ENCODE measurements at regions not wholly inside any gene's neighbourhood (a gene's known extent, or its start where the extent isn't known, plus 50 kb on each side); places are given as distances from the start of the nearest gene placed in this dataset.
"Not testable (repeated sequence)": the region's sequence is repeated elsewhere in the genome, so short reads cannot be mapped to it uniquely, and the experiment has no call there.

DNA sequence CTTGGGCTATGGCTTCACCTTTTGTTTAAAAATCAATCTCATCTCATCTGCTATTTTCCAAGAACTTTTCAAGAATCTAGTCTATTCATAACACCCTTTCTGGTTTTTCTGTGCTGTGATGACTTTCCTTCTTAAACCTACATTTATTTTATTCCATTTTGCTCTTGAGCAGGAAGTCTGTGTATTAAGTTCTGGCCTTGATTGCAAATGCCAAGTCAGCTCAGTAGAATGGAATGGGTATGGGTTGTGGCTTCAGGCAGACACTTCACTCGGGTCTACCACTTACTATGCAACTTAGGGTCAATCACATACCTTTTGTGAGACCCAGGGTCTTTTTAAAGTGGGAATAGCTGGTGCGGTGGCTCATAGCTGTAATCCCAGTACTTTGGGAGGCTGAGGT lies 522.3 kb downstream of the TRIML1 start:
- no peak for DNase-seq (ENCODE audit: low read depth)

GRCh38 chr4:188663369-188663768 lies 524.1 kb downstream of the TRIML1 start:
- DNase-seq (ENCODE audit: low read depth) = no peak

DNA sequence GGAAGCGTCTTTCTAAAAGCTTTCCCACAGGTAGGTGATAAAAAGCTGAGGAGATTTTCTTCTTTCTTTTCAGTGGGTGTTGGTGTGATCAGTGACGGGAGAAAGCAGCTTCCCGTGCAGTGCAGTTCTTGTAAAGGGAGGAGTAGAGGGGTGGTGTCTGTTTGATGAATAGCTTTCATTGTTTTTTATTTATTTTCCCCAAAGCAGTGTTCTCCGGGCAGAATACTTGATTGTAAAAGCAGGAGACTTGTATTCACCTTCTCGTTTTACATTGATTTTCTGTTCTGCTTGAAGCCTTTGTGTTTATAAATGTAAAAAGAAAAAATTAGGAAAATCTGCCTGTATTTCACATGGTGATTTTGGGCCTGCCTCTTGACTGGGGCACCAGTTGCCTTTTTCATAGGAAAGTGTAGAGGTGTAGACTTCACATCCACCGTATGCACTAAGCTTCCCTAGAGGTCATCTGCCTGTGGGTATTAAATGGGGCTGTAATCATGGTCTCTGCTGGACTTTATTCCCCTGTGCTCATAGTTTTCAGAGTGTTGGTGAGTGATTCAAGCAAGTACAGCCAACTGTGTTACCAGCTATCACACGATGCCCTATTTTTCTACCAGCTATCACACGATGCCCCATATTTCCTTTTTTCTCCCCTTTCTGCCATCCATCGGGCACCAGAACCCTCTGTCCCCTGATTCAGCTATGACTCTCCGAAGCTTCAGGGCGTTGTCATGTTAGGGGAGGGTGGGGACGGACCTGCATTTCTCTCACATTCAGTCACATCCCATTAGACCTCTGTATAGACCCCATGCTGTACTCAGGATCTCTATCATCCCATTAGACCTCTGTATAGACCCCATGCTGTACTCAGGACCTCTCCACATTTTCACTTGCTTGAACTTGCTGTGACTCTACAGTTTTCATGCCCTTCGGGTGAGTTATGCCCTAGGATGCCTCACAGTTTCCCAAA lies 526.5 kb downstream of the TRIML1 start:
- no peak for DNase-seq (ENCODE audit: low read depth)

- DNase-seq (ENCODE audit: low read depth) = not testable (repeated sequence)
Measured at GRCh38 chr4:188678691-188679090, 539.5 kb downstream of the TRIML1 start.

- no peak for DNase-seq (ENCODE audit: low read depth)
Measured at GRCh38 chr4:188680004-188680666, 540.9 kb downstream of the TRIML1 start.

DNA sequence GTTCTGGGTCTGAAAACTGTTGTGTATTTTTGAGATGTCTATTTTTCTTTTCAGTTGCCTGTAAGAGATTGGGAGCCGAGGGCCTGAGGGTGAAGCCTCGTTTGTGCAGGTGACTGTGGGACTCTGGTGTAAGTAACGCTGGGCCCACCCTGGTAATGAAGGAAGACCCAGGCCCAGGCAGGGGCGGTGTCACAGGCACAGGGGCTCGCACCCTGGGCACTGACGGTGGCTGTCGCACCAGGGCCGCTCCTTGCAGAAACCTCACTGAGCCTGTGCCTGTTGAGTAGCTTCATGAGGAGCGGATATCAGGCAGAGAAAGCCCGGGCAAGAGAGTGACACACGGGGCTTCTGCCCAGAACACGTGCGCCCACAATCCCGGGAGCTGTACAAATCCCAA lies 541.4 kb downstream of the TRIML1 start:
- no peak for DNase-seq (ENCODE audit: low read depth)

- DNase-seq (ENCODE audit: low read depth) = no peak
Measured at GRCh38 chr4:188682321-188682720, 543.1 kb downstream of the TRIML1 start.

GRCh38 chr4:188683571-188683970 lies 544.3 kb downstream of the TRIML1 start:
- DNase-seq (ENCODE audit: low read depth) = no peak

DNA sequence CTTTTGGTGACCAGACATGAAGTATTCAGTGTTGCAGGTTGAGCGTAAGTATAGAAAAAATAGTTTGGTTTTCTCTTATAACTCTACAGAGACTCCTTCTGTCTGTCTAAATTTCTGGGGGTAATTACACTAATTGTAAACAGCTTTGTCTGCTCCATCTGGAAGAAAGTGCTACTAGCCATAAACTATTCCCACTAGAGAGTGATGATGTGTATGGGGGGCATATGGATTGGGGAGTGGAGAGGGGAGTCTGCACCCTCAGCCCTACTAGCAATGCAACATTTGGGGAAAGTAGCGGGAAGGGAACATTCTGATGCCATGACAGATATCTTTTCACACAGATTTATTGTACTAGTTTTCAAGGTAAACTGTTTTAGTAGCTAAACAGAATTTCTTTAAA lies 549.7 kb downstream of the TRIML1 start:
- DNase-seq (ENCODE audit: low read depth) = no peak

DNA sequence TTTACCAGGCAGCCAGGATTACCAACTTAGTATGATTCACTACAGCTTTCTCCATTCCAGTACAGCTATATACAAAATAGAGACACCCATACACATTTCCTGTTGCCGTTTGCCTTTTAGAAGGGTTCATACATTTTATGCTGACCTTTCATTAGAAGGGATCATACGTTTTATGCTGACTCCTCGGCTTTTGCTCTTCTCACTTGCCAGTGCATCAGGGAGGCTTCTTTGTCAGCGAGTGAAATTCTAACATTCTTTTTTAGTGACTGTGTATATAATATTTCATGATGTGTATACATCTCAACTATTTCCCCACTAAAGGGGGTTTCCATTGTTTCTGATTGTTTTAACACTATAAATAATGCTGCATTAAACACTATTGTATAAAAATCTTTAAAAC lies 552.6 kb downstream of the TRIML1 start:
- DNase-seq (ENCODE audit: low read depth) = no peak

DNA sequence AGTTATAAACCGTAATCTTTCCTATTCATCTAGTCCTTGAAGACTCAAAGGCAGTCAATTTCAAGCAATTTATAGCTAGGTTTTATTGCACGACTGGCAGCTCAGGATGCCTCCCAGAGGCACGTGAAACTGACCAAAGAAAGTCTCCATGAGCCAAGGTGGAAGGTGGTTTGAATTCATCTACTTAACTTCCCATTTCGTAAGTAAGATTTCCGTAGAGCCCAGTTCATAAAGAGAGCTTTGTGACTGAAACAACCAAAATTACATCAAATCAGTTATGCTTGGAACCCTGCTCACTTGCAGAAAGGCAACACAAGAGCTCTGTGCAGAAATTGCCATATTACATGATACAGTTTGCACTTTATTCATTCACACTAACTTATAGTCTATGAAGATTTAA lies 556.0 kb downstream of the TRIML1 start:
- no peak for DNase-seq (ENCODE audit: low read depth)

GRCh38 chr4:188697243-188697642 lies 558.0 kb downstream of the TRIML1 start:
- DNase-seq (ENCODE audit: low read depth) = no peak

DNA sequence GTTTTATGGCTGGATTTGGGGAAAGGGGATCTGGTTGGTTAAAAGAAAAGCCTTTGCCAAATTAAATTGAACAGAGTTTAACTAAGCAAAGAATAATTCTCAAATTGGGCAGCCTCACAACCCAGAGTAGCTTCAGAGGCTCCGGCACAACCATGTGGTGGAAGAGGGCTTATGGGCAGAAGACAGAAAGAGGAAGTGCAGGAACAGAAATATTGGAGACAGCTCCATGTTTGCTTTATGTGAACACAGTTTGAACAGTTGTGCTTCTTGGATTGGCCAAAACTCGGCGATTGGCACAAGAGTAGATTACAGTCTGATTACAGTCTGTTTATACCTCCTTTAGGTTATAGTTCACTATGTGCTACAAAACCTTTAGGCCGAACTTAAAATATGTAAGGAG lies 562.7 kb downstream of the TRIML1 start:
- no peak for DNase-seq (ENCODE audit: low read depth)

GRCh38 chr4:188704288-188704687 lies 565.0 kb downstream of the TRIML1 start:
- DNase-seq (ENCODE audit: low read depth) = no peak

- no peak for DNase-seq (ENCODE audit: low read depth)
Measured at GRCh38 chr4:188707036-188707435, 567.8 kb downstream of the TRIML1 start.

DNA sequence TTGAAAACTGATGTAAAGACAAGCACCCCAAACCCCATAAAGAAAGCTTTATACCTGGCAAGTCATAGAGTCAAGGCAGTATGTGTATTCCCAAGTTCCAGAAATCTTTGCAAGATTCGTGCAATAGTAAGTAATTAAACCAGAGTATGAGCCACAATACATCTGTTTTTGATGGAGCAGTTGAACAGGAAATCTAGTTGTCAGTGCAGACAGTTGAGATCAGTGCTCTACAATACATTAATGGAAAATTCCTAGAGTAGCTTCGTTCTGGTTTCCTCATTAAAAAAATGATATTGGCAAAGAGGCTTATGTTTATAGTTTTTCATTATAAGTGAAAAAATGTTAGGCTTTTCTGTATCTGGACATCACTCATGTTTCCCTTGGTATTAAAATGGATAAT lies 575.3 kb downstream of the TRIML1 start:
- DNase-seq (ENCODE audit: low read depth) = no peak

DNA sequence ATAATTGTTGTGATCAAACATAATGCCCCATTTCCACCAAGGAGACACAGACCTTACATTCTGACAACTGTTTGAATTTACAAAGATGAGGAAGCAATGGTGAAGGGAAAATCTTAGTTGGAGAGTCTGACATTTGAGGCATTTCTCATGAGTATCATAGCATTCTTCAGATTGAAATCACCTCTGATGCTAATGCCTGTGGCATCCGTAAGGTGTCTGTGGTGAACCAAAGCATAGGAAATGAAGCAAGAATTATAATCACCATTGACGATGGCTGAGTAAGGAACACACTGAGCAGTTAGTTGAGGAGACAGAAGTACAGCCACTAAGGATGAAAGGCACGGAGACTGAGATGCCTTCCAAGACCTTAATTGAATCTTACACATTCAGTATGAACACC lies 575.7 kb downstream of the TRIML1 start:
- DNase-seq (ENCODE audit: low read depth) = no peak

DNA sequence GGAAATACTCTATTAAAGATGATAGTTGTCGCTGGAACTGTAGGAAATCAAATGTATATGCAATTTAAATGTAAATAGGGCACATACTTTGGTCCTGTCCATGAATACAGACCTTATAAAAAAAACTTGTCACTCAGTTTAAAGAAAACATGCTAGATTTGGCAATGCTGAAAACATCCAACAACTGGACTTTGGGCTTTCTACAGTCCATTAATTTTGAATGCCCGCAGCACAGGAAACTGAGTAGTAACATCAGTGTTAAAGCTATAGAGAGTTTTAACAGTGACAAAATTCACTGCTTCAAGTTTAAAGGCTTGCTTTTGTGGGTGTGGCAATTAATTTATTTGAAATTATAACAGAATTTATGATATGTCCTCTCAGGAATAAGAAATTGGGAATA lies 578.4 kb downstream of the TRIML1 start:
- no peak for DNase-seq (ENCODE audit: low read depth)

DNA sequence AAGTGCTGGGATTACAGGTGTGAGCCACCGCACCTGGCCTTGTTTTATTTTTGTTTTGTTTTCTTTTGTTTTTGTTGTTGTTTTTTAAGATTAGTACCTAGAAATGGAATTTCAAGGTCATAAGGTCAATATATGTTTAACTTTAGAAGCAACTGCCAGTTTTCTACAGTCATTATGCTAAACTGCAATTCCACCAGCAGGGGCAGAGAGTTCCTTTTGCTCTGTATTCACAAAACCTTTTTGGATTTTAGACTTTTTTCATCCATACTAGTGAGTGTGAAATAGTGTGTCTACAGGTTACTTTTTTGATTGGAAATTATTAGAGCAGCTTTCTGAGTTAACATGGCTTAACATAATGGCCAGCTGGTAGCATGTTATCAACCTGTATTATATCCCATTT lies 580.6 kb downstream of the TRIML1 start:
- DNase-seq (ENCODE audit: low read depth) = no peak

DNA sequence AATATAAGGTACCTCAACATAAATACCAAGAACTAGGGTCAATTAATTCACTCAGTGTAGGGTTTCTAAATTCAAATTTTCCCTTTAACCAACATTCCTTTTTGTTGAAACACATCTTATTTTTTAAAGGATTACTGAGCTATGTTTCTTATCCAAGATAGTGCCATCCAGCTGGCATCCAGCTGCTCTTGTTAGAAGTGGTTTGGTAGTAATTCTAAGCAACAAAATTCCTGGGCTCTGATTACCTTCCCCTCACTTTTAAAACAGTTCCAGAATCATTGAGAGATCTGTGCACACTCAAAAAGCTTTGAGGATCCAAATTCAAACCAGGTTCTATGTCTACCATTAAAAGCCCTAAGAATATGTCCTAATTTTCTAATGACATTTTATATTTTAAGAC lies 583.7 kb downstream of the TRIML1 start:
- DNase-seq (ENCODE audit: low read depth) = no peak

- no peak for DNase-seq (ENCODE audit: low read depth)
Measured at GRCh38 chr4:188727746-188728145, 588.5 kb downstream of the TRIML1 start.

GRCh38 chr4:188728359-188728758 lies 589.1 kb downstream of the TRIML1 start:
- no peak for DNase-seq (ENCODE audit: low read depth)

DNA sequence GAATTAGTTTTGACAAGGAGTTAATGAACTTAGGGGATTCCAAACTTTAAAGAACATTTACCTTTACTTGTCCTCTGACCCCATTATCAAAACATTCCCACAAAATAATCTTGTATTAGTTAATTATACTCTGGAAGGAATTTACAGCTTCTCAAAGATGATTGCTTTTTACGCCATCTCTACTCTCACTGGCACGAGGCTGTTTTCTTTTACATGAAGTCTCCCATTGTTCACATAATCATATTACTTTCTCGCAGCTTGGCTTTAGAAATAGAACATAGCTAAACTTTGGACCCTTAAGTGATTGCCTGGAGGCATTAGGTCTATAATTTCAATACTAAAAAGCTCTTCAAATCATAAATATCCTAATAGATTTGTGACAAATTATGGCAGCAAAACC lies 592.9 kb downstream of the TRIML1 start:
- no peak for DNase-seq (ENCODE audit: low read depth)
